CD4-positive, CD25-positive, alpha-beta regulatory T cell (primary cell): ENCODE measurements at regions not wholly inside any gene's neighbourhood (a gene's known extent, or its start where the extent isn't known, plus 50 kb on each side); places are given as distances from the start of the nearest gene placed in this dataset.
A peak's percentile ranks its signal among the peaks of the same experiment; 100 is the strongest.
"Not testable (repeated sequence)": the region's sequence is repeated elsewhere in the genome, so short reads cannot be mapped to it uniquely, and the experiment has no call there.

Source experiments
- ATAC-seq, 2 donors: fragments of 150-1000 bp; cut with Tn5 transposase; one replicate each; pipeline ENCODE4 v1.10.0; 2021; ENCODE audit warnings: low read depth in 2 of 2, moderate number of reproducible peaks in 2 of 2, moderate library complexity in 1 of 2
- DNase-seq, 3 donors: peaks; one replicate each; pipeline versions ENCODE4 v3.0.0 to v3.0.0-alpha.2; 2012 to 2022; ENCODE audit warnings: mixed read lengths in 1 of 3
- H3K27ac ChIP-seq: one replicate; pipeline ENCODE4 v1.7.0; 2013; ENCODE audit warnings: mild to moderate bottlenecking, low read length; ENCODE audit not compliant: insufficient read depth, poor library complexity, severe bottlenecking
- H3K27me3 ChIP-seq: one replicate; pipeline ENCODE4 v1.7.0; 2013; ENCODE audit warnings: low read length; ENCODE audit not compliant: control insufficient read depth, insufficient read depth
- H3K36me3 ChIP-seq: one replicate; pipeline ENCODE4 v1.7.0; 2013; ENCODE audit warnings: mild to moderate bottlenecking, low read length, moderate library complexity; ENCODE audit not compliant: control insufficient read depth, insufficient read depth
- H3K4me1 ChIP-seq: 2 replicates; pipeline ENCODE4 v1.7.0; 2013; ENCODE audit warnings: mild to moderate bottlenecking, low read length; ENCODE audit not compliant: insufficient read depth, control insufficient read depth, poor library complexity, severe bottlenecking
- H3K4me3 ChIP-seq: one replicate; pipeline ENCODE4 v1.7.0; 2013; ENCODE audit warnings: low read depth, mild to moderate bottlenecking, low read length, moderate library complexity
- H3K9me3 ChIP-seq, 2 experiments: 1 replicate in 1 of 2; 2 replicates in 1 of 2; pipeline ENCODE4 v1.7.0; 2013; ENCODE audit warnings: low read length in 2 of 2, mild to moderate bottlenecking in 1 of 2, moderate library complexity in 1 of 2; ENCODE audit not compliant: control insufficient read depth in 2 of 2
- H3K27ac Mint-ChIP-seq, 3 donors: one replicate each; pipeline ENCODE4 v1.8.0; 2020 to 2022; ENCODE audit warnings: mild to moderate bottlenecking in 3 of 3, mixed read lengths in 3 of 3, moderate library complexity in 2 of 3
- H3K27me3 Mint-ChIP-seq: one replicate; pipeline ENCODE4 v1.8.0; 2022; ENCODE audit warnings: mild to moderate bottlenecking, mixed read lengths
- H3K36me3 Mint-ChIP-seq: one replicate; pipeline ENCODE4 v1.8.0; 2020; ENCODE audit warnings: mixed read lengths
- H3K4me1 Mint-ChIP-seq, 4 donors: one replicate each; pipeline ENCODE4 v1.8.0; 2020 to 2022; ENCODE audit warnings: mixed read lengths in 4 of 4, mild to moderate bottlenecking in 1 of 4
- H3K4me3 Mint-ChIP-seq, 4 donors: one replicate each; pipeline ENCODE4 v1.8.0; 2020 to 2022; ENCODE audit warnings: mild to moderate bottlenecking in 4 of 4, mixed read lengths in 4 of 4, moderate library complexity in 3 of 4
- H3K9me3 Mint-ChIP-seq, 7 donors: one replicate each; pipeline ENCODE4 v1.8.0; 2020 to 2022; ENCODE audit warnings: mixed read lengths in 7 of 7, mild to moderate bottlenecking in 3 of 7, moderate library complexity in 2 of 7

DNA sequence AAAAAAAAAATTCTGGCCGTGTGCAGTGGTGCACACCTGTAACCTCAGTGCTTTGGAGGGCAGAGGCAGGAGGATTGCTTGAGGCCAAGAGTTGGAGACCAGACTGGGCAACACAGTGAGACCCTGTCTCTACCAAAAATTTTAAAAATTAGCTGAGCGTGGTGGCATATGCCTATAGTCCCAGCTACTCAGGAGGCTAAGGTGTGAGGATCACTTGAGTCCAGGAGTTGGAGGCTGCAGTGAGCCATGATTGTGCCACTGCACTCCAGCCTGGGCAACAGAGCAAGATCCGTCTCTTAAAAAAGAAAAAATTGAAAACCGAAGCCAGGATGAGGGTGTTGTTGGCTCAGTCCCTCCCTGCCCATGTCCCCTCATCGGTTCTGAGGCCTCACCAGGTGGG, 55.9 kb upstream of the PAX7 start:
- no peaks in the 10 kb centered on the region for H3K4me1 ChIP-seq
- H3K27me3 ChIP-seq, result no peaks in the 10 kb centered on the region
- no peaks in the 10 kb centered on the region for H3K9me3 ChIP-seq
- no peak for ATAC-seq
- H3K4me1 Mint-ChIP-seq, result peaks cover 0 to 2% (median 0%) of the 10 kb centered on the region in 4 donors
- H3K27ac Mint-ChIP-seq, result no peak overlapping the region
- H3K4me3 Mint-ChIP-seq, result no peak overlapping the region
- peaks cover 0 to 2% (median 0%) of the 10 kb centered on the region in 7 donors for H3K9me3 Mint-ChIP-seq
- H3K4me3 ChIP-seq, result no peak overlapping the region
- H3K36me3 Mint-ChIP-seq, result no peaks in the 10 kb centered on the region
- H3K27me3 Mint-ChIP-seq, result peaks cover 8% of the 10 kb centered on the region
- H3K27ac ChIP-seq, result no peak overlapping the region
- DNase-seq, result no peak
- H3K36me3 ChIP-seq, result no peaks in the 10 kb centered on the region

DNA sequence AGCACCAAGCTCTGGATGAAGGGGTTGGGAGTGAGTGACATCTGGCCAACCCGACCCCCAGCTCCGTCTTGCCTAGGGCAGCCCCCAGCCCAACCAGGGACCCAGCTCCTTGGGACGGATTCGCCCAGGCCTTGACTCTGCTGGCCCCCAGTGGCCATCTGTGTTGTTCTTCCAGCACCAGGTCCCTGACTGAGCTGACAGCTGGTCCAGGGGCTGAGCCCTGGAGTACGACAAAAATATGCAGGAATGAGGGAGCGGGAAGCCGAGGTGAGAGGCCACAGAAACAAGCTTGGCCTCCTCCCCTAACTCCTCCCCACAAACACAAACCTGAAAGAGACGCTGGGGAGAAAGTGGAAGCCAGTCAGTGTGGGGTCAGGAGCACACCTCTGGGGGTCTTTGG, 55.0 kb upstream of the PAX7 start:
- H3K4me1 ChIP-seq, result no peaks in the 10 kb centered on the region
- ATAC-seq, result no peak
- DNase-seq, result peak; percentile 11 to 20 (median 13)
- Mint-ChIP-seq H3K27ac (peak overlapping the region in 1 of 3 donors; percentile 66), H3K9me3 (peaks cover 0 to 2% (median 0%) of the 10 kb centered on the region in 7 donors), H3K4me3 (no peak overlapping the region), H3K27me3 (peaks cover 8% of the 10 kb centered on the region), H3K36me3 (no peaks in the 10 kb centered on the region), H3K4me1 (peaks cover 0 to 2% (median 0%) of the 10 kb centered on the region in 4 donors)
- no peak overlapping the region for H3K4me3 ChIP-seq
- H3K9me3 ChIP-seq, result no peaks in the 10 kb centered on the region
- no peaks in the 10 kb centered on the region for H3K36me3 ChIP-seq
- no peak overlapping the region for H3K27ac ChIP-seq
- H3K27me3 ChIP-seq, result no peaks in the 10 kb centered on the region

DNA sequence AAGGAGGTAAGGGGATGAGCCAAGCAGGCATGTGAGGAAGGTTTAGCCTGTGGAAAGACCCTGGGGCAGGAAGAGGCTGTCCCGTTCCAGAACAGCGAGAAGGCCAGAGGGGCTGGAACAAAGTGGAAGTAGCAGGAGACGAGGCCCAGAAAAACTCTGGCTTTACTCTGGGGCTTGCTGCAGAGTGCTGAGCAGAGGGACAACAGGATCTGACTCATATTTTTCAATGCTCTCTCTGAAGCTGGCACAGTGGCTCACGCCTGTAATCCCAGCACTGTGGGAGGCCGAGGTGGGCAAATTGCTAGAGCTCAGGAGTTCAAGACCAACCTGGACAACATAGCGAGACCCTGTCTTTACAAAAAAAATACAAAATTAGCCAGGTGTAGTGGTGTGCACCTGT, 52.4 kb upstream of the PAX7 start:
- Histone ChIP-seq H3K27ac (no peak overlapping the region), H3K36me3 (no peaks in the 10 kb centered on the region), H3K4me3 (no peak overlapping the region), H3K27me3 (no peaks in the 10 kb centered on the region), H3K4me1 (no peaks in the 10 kb centered on the region), H3K9me3 (no peaks in the 10 kb centered on the region)
- Mint-ChIP-seq H3K36me3 (no peaks in the 10 kb centered on the region), H3K4me1 (peaks cover 0 to 2% (median 0%) of the 10 kb centered on the region in 4 donors), H3K27ac (no peak overlapping the region), H3K4me3 (no peak overlapping the region), H3K9me3 (peaks cover 0 to 2% (median 0%) of the 10 kb centered on the region in 7 donors), H3K27me3 (peaks cover 7% of the 10 kb centered on the region)
- DNase-seq, result no peak
- no peak for ATAC-seq

DNA sequence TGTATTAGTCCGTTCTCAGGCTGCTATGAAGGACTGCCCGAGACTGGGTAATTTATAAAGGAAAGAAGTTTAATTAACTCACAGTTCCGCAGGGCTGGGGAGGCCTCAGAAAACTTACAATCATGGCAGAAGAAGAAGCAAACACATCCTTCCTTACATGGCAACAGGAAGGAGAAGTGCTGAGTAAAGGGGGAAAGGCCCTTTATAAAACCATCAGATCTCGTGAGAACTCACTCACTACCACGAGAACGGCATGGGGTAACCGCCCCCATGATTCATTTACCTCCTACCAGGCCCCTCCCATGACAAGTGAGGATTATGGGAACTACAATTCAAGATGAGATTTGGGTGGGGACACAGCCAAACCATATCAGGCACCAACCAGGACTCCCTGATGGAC, 51.4 kb upstream of the PAX7 start:
- not testable (repeated sequence) for H3K4me1 ChIP-seq, H3K27me3 Mint-ChIP-seq, H3K4me3 Mint-ChIP-seq, H3K4me3 ChIP-seq, H3K9me3 ChIP-seq, H3K4me1 Mint-ChIP-seq, H3K27ac Mint-ChIP-seq, H3K36me3 Mint-ChIP-seq, H3K9me3 Mint-ChIP-seq, H3K27ac ChIP-seq, H3K36me3 ChIP-seq, H3K27me3 ChIP-seq, ATAC-seq, DNase-seq

DNA sequence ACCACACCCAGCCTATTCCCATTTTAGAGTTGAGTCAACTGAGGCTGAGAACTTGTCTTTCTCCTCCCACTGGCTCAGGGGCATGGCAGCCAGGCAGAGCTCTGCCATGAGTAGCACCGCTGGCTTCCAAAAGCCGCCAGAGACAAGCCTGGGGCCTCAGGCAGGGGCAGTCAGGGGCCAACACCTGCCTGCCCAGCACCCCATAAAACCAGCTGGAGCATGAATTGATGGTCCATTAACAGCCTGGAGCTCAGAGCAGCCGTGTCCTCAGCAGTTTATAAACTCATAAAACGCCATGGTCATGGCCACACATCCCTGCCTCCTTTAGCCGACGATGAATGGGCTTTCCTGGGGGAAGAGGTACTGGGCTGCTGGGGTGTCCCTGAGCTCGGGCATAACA, 50.6 kb upstream of the PAX7 start:
- Histone ChIP-seq H3K4me3 (no peak overlapping the region), H3K27me3 (no peaks in the 10 kb centered on the region), H3K36me3 (no peaks in the 10 kb centered on the region), H3K9me3 (no peaks in the 10 kb centered on the region), H3K27ac (no peak overlapping the region), H3K4me1 (no peaks in the 10 kb centered on the region)
- ATAC-seq (no peak), DNase-seq (no peak)
- peaks cover 0 to 2% (median 0%) of the 10 kb centered on the region in 7 donors for H3K9me3 Mint-ChIP-seq
- H3K4me3 Mint-ChIP-seq, result no peak overlapping the region
- peaks cover 0 to 3% (median 1%) of the 10 kb centered on the region in 4 donors for H3K4me1 Mint-ChIP-seq
- H3K27ac Mint-ChIP-seq, result no peak overlapping the region
- H3K27me3 Mint-ChIP-seq, result no peaks in the 10 kb centered on the region
- no peaks in the 10 kb centered on the region for H3K36me3 Mint-ChIP-seq

DNA sequence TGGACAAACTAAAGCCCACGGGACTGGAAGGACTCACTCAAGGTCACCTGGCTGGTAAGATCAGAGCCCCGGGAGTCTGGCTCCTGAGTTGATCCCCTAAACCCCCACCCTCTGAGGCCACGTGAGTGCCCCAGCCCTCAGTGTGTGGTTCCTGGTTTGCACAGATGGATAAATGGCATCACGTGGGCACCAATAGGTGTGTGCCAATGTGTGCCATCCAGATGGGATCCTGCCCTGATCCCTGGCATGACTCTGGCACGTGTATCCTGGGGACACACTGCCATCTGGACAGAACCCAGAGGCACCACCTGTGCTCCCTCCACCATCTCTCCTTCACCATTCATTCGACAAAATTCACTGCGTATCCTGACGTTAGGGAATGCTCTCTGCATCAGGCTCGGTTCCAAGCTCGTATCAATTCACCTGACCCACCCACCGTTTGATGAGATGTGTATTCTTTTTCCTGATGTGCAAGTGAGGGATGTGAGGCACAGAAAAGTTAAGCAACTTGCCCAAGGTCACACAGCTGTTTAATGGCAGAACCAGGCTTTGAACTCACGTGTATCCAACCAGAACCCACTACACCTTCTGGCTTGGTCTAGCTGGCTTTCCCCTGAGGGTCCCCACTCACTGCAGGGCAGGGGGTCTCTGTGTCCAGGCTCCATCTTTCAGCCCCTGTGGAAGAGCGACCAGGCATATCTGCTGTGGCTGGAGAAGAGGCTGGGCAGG, 49.8 kb upstream of the PAX7 start:
- no peaks in the 10 kb centered on the region for H3K27me3 Mint-ChIP-seq

More for the DNA sequence above, 49.8 kb upstream of the PAX7 start:
- no peak for DNase-seq
- Histone ChIP-seq H3K36me3 (no peaks in the 10 kb centered on the region), H3K9me3 (no peaks in the 10 kb centered on the region), H3K27me3 (no peaks in the 10 kb centered on the region), H3K4me3 (no peak overlapping the region), H3K4me1 (no peaks in the 10 kb centered on the region), H3K27ac (no peak overlapping the region)
- Mint-ChIP-seq H3K36me3 (no peaks in the 10 kb centered on the region), H3K4me1 (peaks cover 0 to 3% (median 1%) of the 10 kb centered on the region in 4 donors), H3K4me3 (no peak overlapping the region), H3K9me3 (peaks cover 0 to 2% (median 0%) of the 10 kb centered on the region in 7 donors), H3K27ac (no peak overlapping the region)
- ATAC-seq, result no peak
